ENCODE measurements at regions not wholly inside any gene's neighbourhood (a gene's known extent, or its start where the extent isn't known, plus 50 kb on each side); places are given as distances from the start of the nearest gene placed in this dataset.

GRCh38 chr10:130864961-130865818 is 446.3 kb downstream of the TCERG1L start:
- no peaks in the 10 kb centered on the region for H3K9me2 ChIP-seq (replicated peaks; ENCODE audit: low read length)
- ChIA-PET POLR2A (ENCODE audit: unreplicated experiment) (no interaction called here), CTCF (no interaction called here)
- no peak overlapping the region for H2AFZ ChIP-seq (ENCODE audit: low read length)
- ATAC-seq = no peak
- TF ChIP-seq CTCF (conservative IDR thresholded peaks at IDR 0.05; ENCODE audit: low read depth, low read length) (no peak), EZH2 (IDR thresholded peaks at IDR 0.05; ENCODE audit: low read length, unreplicated experiment) (no peak), EZH2phosphoT487 (IDR thresholded peaks at IDR 0.05; ENCODE audit: borderline replicate concordance, low read length) (no peak)
- no peaks in the 10 kb centered on the region for H3K79me2 ChIP-seq (ENCODE audit: low read length)
- H3K9ac ChIP-seq (ENCODE audit: low read length) = no peak overlapping the region
- no peak for DNase-seq
- H3K27me3 ChIP-seq (ENCODE audit: low read length) = no peaks in the 10 kb centered on the region
- BruUV-seq (replicated peaks) = no TSS peak
- no peaks in the 10 kb centered on the region for H3K4me1 ChIP-seq (ENCODE audit: insufficient read depth, low read length)
- no peak overlapping the region for H3K4me2 ChIP-seq (ENCODE audit: low read length)
- H3K4me3 ChIP-seq (ENCODE audit: low read length) = no peak overlapping the region
- H3K27ac ChIP-seq (ENCODE audit: low read length) = no peak overlapping the region
- intact Hi-C loops (cut with micrococcal nuclease) = no loop called here
- H3K36me3 ChIP-seq (ENCODE audit: low read depth, low read length) = no peaks in the 10 kb centered on the region
- H3F3A ChIP-seq (ENCODE audit: low read length, unreplicated experiment) = no peaks in the 10 kb centered on the region
- H3K9me3 ChIP-seq (ENCODE audit: low read length) = no peaks in the 10 kb centered on the region
- H4K20me1 ChIP-seq (ENCODE audit: low read length) = no peaks in the 10 kb centered on the region

- no TSS peak for BruUV-seq (replicated peaks)
- DNase-seq (no peak), ATAC-seq (no peak)
- TF ChIP-seq EZH2phosphoT487 (IDR thresholded peaks at IDR 0.05; ENCODE audit: borderline replicate concordance, low read length) = no peak
- TF ChIP-seq CTCF (conservative IDR thresholded peaks at IDR 0.05; ENCODE audit: low read depth, low read length) = no peak
- no peak for TF ChIP-seq EZH2 (IDR thresholded peaks at IDR 0.05; ENCODE audit: low read length, unreplicated experiment)
- Histone ChIP-seq H3K4me1 (ENCODE audit: insufficient read depth, low read length) (no peaks in the 10 kb centered on the region), H3K79me2 (ENCODE audit: low read length) (no peaks in the 10 kb centered on the region), H2AFZ (ENCODE audit: low read length) (no peak overlapping the region), H3K36me3 (ENCODE audit: low read depth, low read length) (no peaks in the 10 kb centered on the region), H3K4me2 (ENCODE audit: low read length) (no peak overlapping the region), H3K9ac (ENCODE audit: low read length) (no peak overlapping the region), H3K9me3 (ENCODE audit: low read length) (no peaks in the 10 kb centered on the region), H4K20me1 (ENCODE audit: low read length) (no peaks in the 10 kb centered on the region), H3K4me3 (ENCODE audit: low read length) (no peak overlapping the region), H3K27ac (ENCODE audit: low read length) (no peak overlapping the region), H3K9me2 (replicated peaks; ENCODE audit: low read length) (no peaks in the 10 kb centered on the region), H3K27me3 (ENCODE audit: low read length) (no peaks in the 10 kb centered on the region), H3F3A (ENCODE audit: low read length, unreplicated experiment) (no peaks in the 10 kb centered on the region)
- intact Hi-C loops (cut with micrococcal nuclease) = no loop called here
- CTCF ChIA-PET = no interaction called here
- POLR2A ChIA-PET (ENCODE audit: unreplicated experiment) = no interaction called here
Observed at GRCh38 chr10:130866857-130867256, 444.7 kb downstream of the TCERG1L start.

GRCh38 chr10:130867446-130868194 is 443.9 kb downstream of the TCERG1L start:
- Histone ChIP-seq H3K9ac (ENCODE audit: low read length) (no peak overlapping the region), H3K36me3 (ENCODE audit: low read depth, low read length) (no peaks in the 10 kb centered on the region), H3K4me1 (ENCODE audit: insufficient read depth, low read length) (no peaks in the 10 kb centered on the region), H3K27me3 (ENCODE audit: low read length) (no peaks in the 10 kb centered on the region), H3K9me2 (replicated peaks; ENCODE audit: low read length) (no peaks in the 10 kb centered on the region), H3F3A (ENCODE audit: low read length, unreplicated experiment) (no peaks in the 10 kb centered on the region), H3K27ac (ENCODE audit: low read length) (no peak overlapping the region), H3K4me2 (ENCODE audit: low read length) (no peak overlapping the region), H4K20me1 (ENCODE audit: low read length) (no peaks in the 10 kb centered on the region), H3K9me3 (ENCODE audit: low read length) (no peaks in the 10 kb centered on the region), H3K79me2 (ENCODE audit: low read length) (no peaks in the 10 kb centered on the region), H3K4me3 (ENCODE audit: low read length) (no peak overlapping the region), H2AFZ (ENCODE audit: low read length) (no peak overlapping the region)
- POLR2A ChIA-PET (ENCODE audit: unreplicated experiment) = no interaction called here
- no peak for ATAC-seq
- CTCF ChIA-PET = no interaction called here
- no TSS peak for BruUV-seq (replicated peaks)
- intact Hi-C loops (cut with micrococcal nuclease) = no loop called here
- TF ChIP-seq EZH2 (IDR thresholded peaks at IDR 0.05; ENCODE audit: low read length, unreplicated experiment) (no peak), EZH2phosphoT487 (IDR thresholded peaks at IDR 0.05; ENCODE audit: borderline replicate concordance, low read length) (no peak), CTCF (conservative IDR thresholded peaks at IDR 0.05; ENCODE audit: low read depth, low read length) (no peak)
- DNase-seq = no peak
